K562 (cell line): ENCODE measurements at regions not wholly inside any gene's neighbourhood (a gene's known extent, or its start where the extent isn't known, plus 50 kb on each side); places are given as distances from the start of the nearest gene placed in this dataset.

ENCODE experiments used
- HMG20A ChIP-seq: fragments of 450-650 bp; formaldehyde crosslinking; conservative IDR thresholded peaks from 2 replicates; pipeline ENCODE4 v1.4.0; 2020; ENCODE audit warnings: mild to moderate bottlenecking, mixed read lengths
- PYGO2 ChIP-seq: fragments of 450-650 bp; IDR thresholded peaks from 2 replicates; pipeline ENCODE4 v1.6.1; 2016; ENCODE audit warnings: mild to moderate bottlenecking, missing genetic modification characterization, moderate library complexity, missing compliant biosample characterization
- ZNF24 ChIP-seq: fragments of 450-650 bp; IDR thresholded peaks from 2 replicates; pipeline ENCODE4 v1.6.1; 2016

GRCh38 chr4:79597266-79597665 lies 189.2 kb upstream of the GK2 start:
- TF ChIP-seq ZNF24 (no peak), HMG20A (CRISPR knock-in tag) (no peak), PYGO2 (tag) (no peak)
